Ascending aorta (tissue), 2 donors: ENCODE measurements at regions not wholly inside any gene's neighbourhood (a gene's known extent, or its start where the extent isn't known, plus 50 kb on each side); places are given as distances from the start of the nearest gene placed in this dataset.
"Not testable (repeated sequence)": the region's sequence is repeated elsewhere in the genome, so short reads cannot be mapped to it uniquely, and the experiment has no call there.

Experiments
- DNase-seq, 2 donors: peaks; one replicate each; pipeline ENCODE4 v3.0.0-alpha.2; 2019; ENCODE audit warnings: low spot score in 2 of 2
- H3K27ac ChIP-seq, 2 donors: fragments of 200-600 bp; sonication (generic); one replicate each; pipeline ENCODE4 v1.5.1; 2016 to 2017; ENCODE audit warnings: mild to moderate bottlenecking in 1 of 2
- H3K27me3 ChIP-seq: fragments of 200-600 bp; sonication (generic); one replicate; pipeline ENCODE4 v1.5.1; 2017
- H3K36me3 ChIP-seq, 2 donors: fragments of 200-600 bp; sonication (generic); one replicate each; pipeline ENCODE4 v1.5.1; 2016
- H3K4me1 ChIP-seq, 2 donors: fragments of 200-600 bp; sonication (generic); one replicate each; pipeline ENCODE4 v1.5.1; 2016 to 2017; ENCODE audit warnings: mild to moderate bottlenecking in 1 of 2
- H3K4me3 ChIP-seq, 2 donors: fragments of 200-600 bp; sonication (generic); one replicate each; pipeline ENCODE4 v1.5.1; 2016 to 2017; ENCODE audit warnings: mild to moderate bottlenecking in 1 of 2
- H3K9me3 ChIP-seq, 2 donors: fragments of 200-600 bp; sonication (generic); one replicate each; pipeline ENCODE4 v1.5.1; 2016
- intact Hi-C: fragments of 100-400 bp; cut with DNase I; formaldehyde crosslinking; loops from one replicate; pipeline ENCODE4 v1.15.1; 2023
- TF ChIP-seq, protein P1 (sequence below), 3 experiments: fragments of 200-600 bp in 2 of 3; fragments of 450-650 bp in 1 of 3; sonication (generic) in 2 of 3; IDR thresholded peaks; one replicate each; pipeline ENCODE4 v1.5.1; 2016 to 2019; ENCODE audit warnings: antibody characterized with exemption in 3 of 3, mild to moderate bottlenecking in 1 of 3, moderate library complexity in 1 of 3

GRCh38 chr6:22214314-22214713 lies 82.5 kb downstream of the PRL start:
- DNase-seq = no peak
- TF ChIP-seq, protein P1, sequence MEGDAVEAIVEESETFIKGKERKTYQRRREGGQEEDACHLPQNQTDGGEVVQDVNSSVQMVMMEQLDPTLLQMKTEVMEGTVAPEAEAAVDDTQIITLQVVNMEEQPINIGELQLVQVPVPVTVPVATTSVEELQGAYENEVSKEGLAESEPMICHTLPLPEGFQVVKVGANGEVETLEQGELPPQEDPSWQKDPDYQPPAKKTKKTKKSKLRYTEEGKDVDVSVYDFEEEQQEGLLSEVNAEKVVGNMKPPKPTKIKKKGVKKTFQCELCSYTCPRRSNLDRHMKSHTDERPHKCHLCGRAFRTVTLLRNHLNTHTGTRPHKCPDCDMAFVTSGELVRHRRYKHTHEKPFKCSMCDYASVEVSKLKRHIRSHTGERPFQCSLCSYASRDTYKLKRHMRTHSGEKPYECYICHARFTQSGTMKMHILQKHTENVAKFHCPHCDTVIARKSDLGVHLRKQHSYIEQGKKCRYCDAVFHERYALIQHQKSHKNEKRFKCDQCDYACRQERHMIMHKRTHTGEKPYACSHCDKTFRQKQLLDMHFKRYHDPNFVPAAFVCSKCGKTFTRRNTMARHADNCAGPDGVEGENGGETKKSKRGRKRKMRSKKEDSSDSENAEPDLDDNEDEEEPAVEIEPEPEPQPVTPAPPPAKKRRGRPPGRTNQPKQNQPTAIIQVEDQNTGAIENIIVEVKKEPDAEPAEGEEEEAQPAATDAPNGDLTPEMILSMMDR (IDR thresholded peaks at IDR 0.05) = no peak
- Histone ChIP-seq H3K27me3 (no peaks in the 10 kb centered on the region), H3K27ac (no peak overlapping the region), H3K36me3 (no peaks in the 10 kb centered on the region), H3K4me1 (no peaks in the 10 kb centered on the region), H3K9me3 (no peaks in the 10 kb centered on the region), H3K4me3 (no peak overlapping the region)
- intact Hi-C loops = no loop called here

DNA sequence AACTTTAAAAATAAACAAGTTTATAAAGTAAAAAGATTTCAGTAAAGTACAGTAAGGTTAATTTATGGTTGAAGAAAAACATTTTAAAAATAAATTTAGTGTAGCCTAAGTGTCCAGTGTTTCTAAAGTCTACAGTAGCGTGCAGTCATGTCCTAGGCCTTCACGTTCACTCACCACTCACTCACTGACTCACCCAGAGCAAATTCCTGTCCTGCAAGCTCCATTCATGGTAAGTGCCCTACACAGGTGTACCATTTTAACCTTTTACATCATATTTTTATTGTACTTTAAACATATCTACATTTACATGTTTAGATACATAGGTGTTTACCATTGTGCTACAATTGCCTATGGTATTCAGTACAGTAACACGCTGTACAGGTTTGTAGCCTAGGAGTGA lies 81.4 kb downstream of the PRL start:
- H3K36me3 ChIP-seq, H3K4me1 ChIP-seq, H3K9me3 ChIP-seq, H3K27ac ChIP-seq, intact Hi-C loops, H3K4me3 ChIP-seq, H3K27me3 ChIP-seq, DNase-seq: not testable (repeated sequence)

- TF ChIP-seq, protein P1 (IDR thresholded peaks at IDR 0.05) = no peak
- Histone ChIP-seq H3K4me1 (no peaks in the 10 kb centered on the region), H3K9me3 (no peaks in the 10 kb centered on the region), H3K4me3 (no peak overlapping the region), H3K36me3 (no peaks in the 10 kb centered on the region), H3K27ac (no peak overlapping the region), H3K27me3 (no peaks in the 10 kb centered on the region)
- DNase-seq = no peak
- intact Hi-C loops = no loop called here
These were observed 78.4 kb downstream of the PRL start for GRCh38 chr6:22218410-22218809.

DNA sequence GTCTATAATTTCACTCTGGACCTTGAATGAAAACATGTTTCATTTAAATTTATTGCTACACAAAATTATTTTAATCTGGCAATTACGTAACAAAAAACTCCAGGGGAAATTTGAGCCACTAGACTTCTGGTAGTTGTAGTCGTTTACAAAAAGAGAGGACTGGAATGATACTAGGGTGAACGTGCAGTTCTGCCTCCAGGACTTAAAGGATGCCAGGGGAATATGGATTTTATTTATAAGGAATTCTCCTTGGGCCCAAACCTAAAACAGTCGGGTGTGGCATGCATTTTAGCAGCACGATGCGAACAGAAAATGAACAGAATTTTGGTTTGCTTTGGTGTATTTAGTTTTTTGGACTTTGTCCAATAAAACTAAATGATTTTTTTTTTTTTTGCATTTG lies 76.9 kb downstream of the PRL start:
- no peaks in the 10 kb centered on the region for H3K9me3 ChIP-seq
- H3K36me3 ChIP-seq = no peaks in the 10 kb centered on the region
- intact Hi-C loops = no loop called here
- no peaks in the 10 kb centered on the region for H3K27me3 ChIP-seq
- H3K4me3 ChIP-seq = no peak overlapping the region
- DNase-seq = no peak
- no peaks in the 10 kb centered on the region for H3K4me1 ChIP-seq
- H3K27ac ChIP-seq = no peak overlapping the region
- TF ChIP-seq, protein P1 (IDR thresholded peaks at IDR 0.05) = no peak

- H3K27ac ChIP-seq = no peak overlapping the region
- TF ChIP-seq, protein P1 (IDR thresholded peaks at IDR 0.05) = no peak
- intact Hi-C loops = no loop called here
- no peaks in the 10 kb centered on the region for H3K4me1 ChIP-seq
- H3K36me3 ChIP-seq = no peaks in the 10 kb centered on the region
- H3K4me3 ChIP-seq = no peak overlapping the region
- no peaks in the 10 kb centered on the region for H3K27me3 ChIP-seq
- H3K9me3 ChIP-seq = no peaks in the 10 kb centered on the region
- no peak for DNase-seq
These were observed 75.6 kb downstream of the PRL start for GRCh38 chr6:22221211-22221610.

DNA sequence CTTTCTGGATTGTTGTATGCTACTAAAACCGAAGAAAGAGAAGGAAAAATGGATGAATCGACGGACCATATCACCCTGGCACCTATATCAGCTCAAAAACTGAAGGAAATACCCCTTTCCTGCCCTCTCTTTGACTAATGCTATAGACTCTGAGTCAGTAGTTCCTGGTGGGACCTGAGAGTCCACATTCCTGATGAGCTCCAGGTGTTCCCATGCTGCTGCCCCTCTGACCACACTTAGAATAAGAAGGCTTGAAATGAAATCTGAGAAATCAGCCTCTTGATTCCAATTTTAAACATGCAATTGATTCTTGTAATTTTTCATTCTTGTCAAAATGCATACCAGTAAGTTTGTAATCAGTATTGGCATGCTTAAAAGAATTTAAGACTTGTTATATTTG lies 75.2 kb downstream of the PRL start:
- Histone ChIP-seq H3K36me3 (no peaks in the 10 kb centered on the region), H3K4me1 (no peaks in the 10 kb centered on the region), H3K27ac (no peak overlapping the region), H3K4me3 (no peak overlapping the region), H3K9me3 (no peaks in the 10 kb centered on the region), H3K27me3 (no peaks in the 10 kb centered on the region)
- TF ChIP-seq, protein P1 (IDR thresholded peaks at IDR 0.05) = no peak
- intact Hi-C loops = no loop called here
- DNase-seq = no peak
